ENCODE measurements at regions not wholly inside any gene's neighbourhood (a gene's known extent, or its start where the extent isn't known, plus 50 kb on each side); places are given as distances from the start of the nearest gene placed in this dataset.

- TF ChIP-seq CTCF (IDR thresholded peaks at IDR 0.05) (no peak), TCF7L2 (IDR thresholded peaks at IDR 0.05; ENCODE audit: low read depth, low read length) (no peak), POLR2AphosphoS5 (IDR thresholded peaks at IDR 0.05; ENCODE audit: low read depth, low read length) (no peak), REST (IDR thresholded peaks at IDR 0.05; ENCODE audit: insufficient read depth in 1 of 2, low read depth in 2 of 2, low read length in 1 of 2) (no peak), SIN3A (IDR thresholded peaks at IDR 0.05; ENCODE audit: borderline replicate concordance, insufficient read depth, low read depth, low read length) (no peak)
Observed at GRCh38 chr15:87193481-87193880, 1063.1 kb downstream of the NTRK3 start.
